ENCODE measurements at regions not wholly inside any gene's neighbourhood (a gene's known extent, or its start where the extent isn't known, plus 50 kb on each side); places are given as distances from the start of the nearest gene placed in this dataset.
"Not testable (repeated sequence)": the region's sequence is repeated elsewhere in the genome, so short reads cannot be mapped to it uniquely, and the experiment has no call there.

GRCh38 chr17:27104605-27105221 lies 189.2 kb upstream of the WSB1 start:
- DNase-seq; H3K9me3 ChIP-seq; intact Hi-C loops (cut with DNase I, micrococcal nuclease); ATAC-seq; H3K4me3 ChIP-seq; H3K36me3 ChIP-seq (ENCODE audit: low read depth); H3K4me1 ChIP-seq (ENCODE audit: low read depth): not testable (repeated sequence)

DNA sequence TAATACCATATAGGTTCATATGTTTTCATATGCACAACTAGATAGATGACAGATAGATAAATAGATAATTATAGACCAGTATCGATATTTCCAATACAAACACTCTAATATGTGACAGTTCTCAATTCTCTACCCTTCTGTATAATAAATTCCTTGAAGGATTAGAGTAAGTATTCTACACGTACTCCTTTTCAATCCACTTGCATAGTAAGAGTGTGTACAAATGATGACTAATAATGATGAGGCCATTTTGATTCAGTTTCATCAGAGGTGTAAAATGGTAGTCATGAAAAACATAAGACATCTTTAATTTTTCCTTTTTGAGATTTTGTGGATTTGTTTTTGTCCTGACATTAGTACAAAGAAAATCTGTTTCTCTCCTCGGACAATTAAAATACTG lies 188.3 kb upstream of the WSB1 start:
- intact Hi-C loops (cut with DNase I, micrococcal nuclease) = no loop called here
- no peak for DNase-seq

GRCh38 chr17:27106347-27106981 lies 187.4 kb upstream of the WSB1 start:
- H3K4me3 ChIP-seq = no peak overlapping the region
- H3K9me3 ChIP-seq = no peaks in the 10 kb centered on the region
- DNase-seq (no peak), ATAC-seq (no peak)
- intact Hi-C loops (cut with DNase I, micrococcal nuclease) = no loop called here
- TF ChIP-seq, protein P1, sequence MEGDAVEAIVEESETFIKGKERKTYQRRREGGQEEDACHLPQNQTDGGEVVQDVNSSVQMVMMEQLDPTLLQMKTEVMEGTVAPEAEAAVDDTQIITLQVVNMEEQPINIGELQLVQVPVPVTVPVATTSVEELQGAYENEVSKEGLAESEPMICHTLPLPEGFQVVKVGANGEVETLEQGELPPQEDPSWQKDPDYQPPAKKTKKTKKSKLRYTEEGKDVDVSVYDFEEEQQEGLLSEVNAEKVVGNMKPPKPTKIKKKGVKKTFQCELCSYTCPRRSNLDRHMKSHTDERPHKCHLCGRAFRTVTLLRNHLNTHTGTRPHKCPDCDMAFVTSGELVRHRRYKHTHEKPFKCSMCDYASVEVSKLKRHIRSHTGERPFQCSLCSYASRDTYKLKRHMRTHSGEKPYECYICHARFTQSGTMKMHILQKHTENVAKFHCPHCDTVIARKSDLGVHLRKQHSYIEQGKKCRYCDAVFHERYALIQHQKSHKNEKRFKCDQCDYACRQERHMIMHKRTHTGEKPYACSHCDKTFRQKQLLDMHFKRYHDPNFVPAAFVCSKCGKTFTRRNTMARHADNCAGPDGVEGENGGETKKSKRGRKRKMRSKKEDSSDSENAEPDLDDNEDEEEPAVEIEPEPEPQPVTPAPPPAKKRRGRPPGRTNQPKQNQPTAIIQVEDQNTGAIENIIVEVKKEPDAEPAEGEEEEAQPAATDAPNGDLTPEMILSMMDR (IDR thresholded peaks at IDR 0.05) = no peak
- H3K4me1 ChIP-seq (ENCODE audit: low read depth) = no peaks in the 10 kb centered on the region
- H3K36me3 ChIP-seq (ENCODE audit: low read depth) = no peaks in the 10 kb centered on the region

More for the DNA sequence above, 188.3 kb upstream of the WSB1 start:
- H3K4me1 ChIP-seq (ENCODE audit: low read depth) = no peaks in the 10 kb centered on the region
- no peak for ATAC-seq
- no peak overlapping the region for H3K4me3 ChIP-seq
- TF ChIP-seq, protein P1 (IDR thresholded peaks at IDR 0.05) = no peak
- no peaks in the 10 kb centered on the region for H3K36me3 ChIP-seq (ENCODE audit: low read depth)
- no peaks in the 10 kb centered on the region for H3K9me3 ChIP-seq

GRCh38 chr17:27106982-27107360 lies 186.9 kb upstream of the WSB1 start:
- H3K36me3 ChIP-seq (ENCODE audit: low read depth) = no peaks in the 10 kb centered on the region
- TF ChIP-seq, protein P1 (IDR thresholded peaks at IDR 0.05) = no peak
- ATAC-seq = no peak
- no peaks in the 10 kb centered on the region for H3K9me3 ChIP-seq
- DNase-seq = no peak
- no peak overlapping the region for H3K4me3 ChIP-seq
- H3K4me1 ChIP-seq (ENCODE audit: low read depth) = no peaks in the 10 kb centered on the region
- intact Hi-C loops (cut with DNase I, micrococcal nuclease) = no loop called here

DNA sequence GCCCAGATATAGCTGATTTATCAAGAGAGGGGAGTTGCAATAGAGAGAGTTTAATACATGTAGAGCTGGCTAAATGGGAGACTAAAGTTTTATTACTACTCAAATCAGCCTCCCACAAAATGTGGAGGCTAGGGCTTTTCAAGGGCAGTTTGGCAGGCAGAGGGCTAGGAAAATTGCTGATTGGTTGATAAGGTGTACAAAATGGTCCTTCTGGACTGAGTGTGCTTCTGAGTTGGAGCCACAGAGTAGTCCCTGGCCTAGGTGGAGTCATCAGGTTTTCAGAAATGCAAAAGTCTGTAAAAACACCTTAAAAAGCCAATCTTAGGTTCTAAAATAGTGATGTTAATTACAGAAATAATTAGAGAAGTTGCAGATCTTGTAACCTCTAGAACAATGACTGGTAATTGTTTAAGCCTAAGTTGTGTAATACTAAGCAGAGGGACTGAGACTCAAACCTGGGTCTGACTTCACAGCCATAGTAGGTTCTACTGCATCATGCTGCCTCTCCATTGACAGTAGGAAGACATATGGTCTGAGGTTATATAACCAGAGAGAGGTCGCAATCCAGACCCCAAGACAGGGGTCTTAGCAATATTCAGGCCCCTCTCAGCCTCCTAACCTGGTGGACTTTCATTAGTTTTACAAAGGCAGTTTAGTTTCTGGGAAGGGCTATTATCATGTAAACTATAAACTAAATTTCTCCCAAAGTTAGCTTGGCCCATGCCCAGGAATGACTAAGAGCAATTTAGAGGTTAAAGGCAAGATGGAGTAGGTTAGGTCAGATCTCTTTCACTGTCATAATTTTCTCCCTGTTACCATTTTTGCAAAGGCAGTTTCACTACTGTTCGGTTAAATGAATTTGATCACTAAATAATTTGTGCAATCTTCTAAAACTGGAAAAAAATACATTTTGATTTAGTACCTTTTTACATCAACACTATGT lies 186.3 kb upstream of the WSB1 start:
- intact Hi-C loops (cut with DNase I, micrococcal nuclease); DNase-seq; H3K36me3 ChIP-seq (ENCODE audit: low read depth); ATAC-seq; H3K4me1 ChIP-seq (ENCODE audit: low read depth); H3K9me3 ChIP-seq; H3K4me3 ChIP-seq: not testable (repeated sequence)

- DNase-seq = no peak
- intact Hi-C loops (cut with DNase I, micrococcal nuclease) = no loop called here
- no peaks in the 10 kb centered on the region for H3K9me3 ChIP-seq
- H3K36me3 ChIP-seq (ENCODE audit: low read depth) = no peaks in the 10 kb centered on the region
- no peak overlapping the region for H3K4me3 ChIP-seq
- ATAC-seq = no peak
- TF ChIP-seq, protein P1 (IDR thresholded peaks at IDR 0.05) = no peak
- H3K4me1 ChIP-seq (ENCODE audit: low read depth) = no peaks in the 10 kb centered on the region
Measured at GRCh38 chr17:27109346-27109745, 184.6 kb upstream of the WSB1 start.
